ENCODE measurements at regions not wholly inside any gene's neighbourhood (a gene's known extent, or its start where the extent isn't known, plus 50 kb on each side); places are given as distances from the start of the nearest gene placed in this dataset.

DNA sequence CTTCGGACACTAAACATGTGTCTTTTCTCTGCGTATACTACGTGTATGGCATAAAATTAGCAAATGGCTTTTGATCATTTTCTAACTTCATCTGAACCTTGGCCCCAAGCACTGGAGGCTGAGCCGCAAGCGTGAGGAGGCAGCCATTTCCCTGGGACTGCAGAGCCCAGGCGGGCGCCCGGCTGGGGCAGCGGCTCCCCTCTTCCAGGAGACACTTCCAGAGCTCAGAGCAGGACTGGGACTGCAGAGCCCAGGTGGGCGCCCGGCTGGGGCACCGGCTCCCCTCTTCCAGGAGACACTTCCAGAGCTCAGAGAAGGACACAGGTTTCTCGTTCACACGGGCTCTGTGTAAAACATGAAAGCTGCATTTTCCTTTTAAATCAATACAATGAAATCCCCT lies 484.1 kb upstream of the SALL3 start (continued):
- TF ChIP-seq, protein P1, sequence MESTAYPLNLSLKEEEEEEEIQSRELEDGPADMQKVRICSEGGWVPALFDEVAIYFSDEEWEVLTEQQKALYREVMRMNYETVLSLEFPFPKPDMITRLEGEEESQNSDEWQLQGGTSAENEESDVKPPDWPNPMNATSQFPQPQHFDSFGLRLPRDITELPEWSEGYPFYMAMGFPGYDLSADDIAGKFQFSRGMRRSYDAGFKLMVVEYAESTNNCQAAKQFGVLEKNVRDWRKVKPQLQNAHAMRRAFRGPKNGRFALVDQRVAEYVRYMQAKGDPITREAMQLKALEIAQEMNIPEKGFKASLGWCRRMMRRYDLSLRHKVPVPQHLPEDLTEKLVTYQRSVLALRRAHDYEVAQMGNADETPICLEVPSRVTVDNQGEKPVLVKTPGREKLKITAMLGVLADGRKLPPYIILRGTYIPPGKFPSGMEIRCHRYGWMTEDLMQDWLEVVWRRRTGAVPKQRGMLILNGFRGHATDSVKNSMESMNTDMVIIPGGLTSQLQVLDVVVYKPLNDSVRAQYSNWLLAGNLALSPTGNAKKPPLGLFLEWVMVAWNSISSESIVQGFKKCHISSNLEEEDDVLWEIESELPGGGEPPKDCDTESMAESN (CRISPR knock-in tag; conservative IDR thresholded peaks at IDR 0.05) = no peak
- TF ChIP-seq RFXANK (CRISPR knock-in tag; IDR thresholded peaks at IDR 0.05) (no peak), SMAD9 (CRISPR knock-in tag; IDR thresholded peaks at IDR 0.05) (no peak), EZH2 (conservative IDR thresholded peaks at IDR 0.05; ENCODE audit: low read depth, low read length) (no peak), MED1 (CRISPR knock-in tag; IDR thresholded peaks at IDR 0.05) (no peak)
- TF ChIP-seq, protein P2, sequence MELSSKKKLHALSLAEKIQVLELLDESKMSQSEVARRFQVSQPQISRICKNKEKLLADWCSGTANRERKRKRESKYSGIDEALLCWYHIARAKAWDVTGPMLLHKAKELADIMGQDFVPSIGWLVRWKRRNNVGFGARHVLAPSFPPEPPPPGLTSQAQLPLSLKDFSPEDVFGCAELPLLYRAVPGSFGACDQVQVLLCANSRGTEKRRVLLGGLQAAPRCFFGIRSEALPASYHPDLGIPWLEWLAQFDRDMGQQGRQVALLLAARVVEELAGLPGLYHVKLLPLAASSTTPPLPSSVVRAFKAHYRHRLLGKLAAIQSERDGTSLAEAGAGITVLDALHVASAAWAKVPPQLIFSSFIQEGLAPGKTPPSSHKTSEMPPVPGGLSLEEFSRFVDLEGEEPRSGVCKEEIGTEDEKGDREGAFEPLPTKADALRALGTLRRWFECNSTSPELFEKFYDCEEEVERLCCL (CRISPR knock-in tag; IDR thresholded peaks at IDR 0.05; ENCODE audit: borderline replicate concordance) = no peak

DNA sequence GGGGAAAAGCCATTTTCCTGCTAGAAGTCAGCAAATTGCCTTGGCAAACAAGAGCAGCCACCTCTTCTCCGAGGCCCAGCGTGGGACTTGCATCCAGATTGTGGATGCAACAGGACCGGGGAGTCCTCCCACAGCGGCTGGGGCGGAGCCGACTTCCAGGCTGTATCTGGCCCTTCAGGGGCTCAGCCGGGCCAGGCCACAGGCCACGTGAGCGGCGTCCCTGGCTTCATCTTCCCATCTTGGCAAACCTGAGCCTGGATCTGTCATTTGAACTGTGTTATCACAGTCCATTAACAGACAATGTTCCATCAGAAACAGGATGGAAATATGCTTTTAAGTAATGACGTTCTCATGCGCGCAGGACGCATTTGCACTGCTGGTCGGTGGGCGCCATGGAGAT lies 483.5 kb upstream of the SALL3 start:
- intact Hi-C loops (cut with micrococcal nuclease; ENCODE audit: unreplicated experiment) (no loop called here), in situ Hi-C loops (cut with HindIII; ENCODE audit: extremely low pct_ligation_motif_present, low pct_unique_long_range_greater_than_20kb) (no loop called here)
- DNase-seq (ENCODE audit: low spot score) (no peak), ATAC-seq (no peak), FAIRE-seq (no peak)
- no peak overlapping the region for H3K4me2 ChIP-seq (ENCODE audit: low read depth, low read length)
- no peak overlapping the region for H2AFZ ChIP-seq (ENCODE audit: low read length)
- no peak overlapping the region for H3K27ac ChIP-seq (ENCODE audit: extremely low read length, insufficient read depth, low read length)
- 50% methylated on average over 12 of the region's 16 CpGs for WGBS (ENCODE audit: low lambda C conversion rate)
- no TSS peak for BruUV-seq (replicated peaks)
- H3K9ac ChIP-seq (ENCODE audit: insufficient read depth, low read depth, low read length) = no peak overlapping the region
- no peaks in the 10 kb centered on the region for H3K4me1 ChIP-seq (ENCODE audit: insufficient read depth, low read length)
- peaks cover 0 to 6% of the 10 kb centered on the region in 2 experiments; a peak in 1 of 5 replicates for H3K27me3 ChIP-seq (ENCODE audit: control insufficient read depth in 1 of 2, insufficient read depth in 2 of 2, low read length in 2 of 2)
- H3K4me3 ChIP-seq (replicated peaks in 1 of 3; ENCODE audit: insufficient read depth in 1 of 3, low read depth in 2 of 3, low read length in 3 of 3) = no peak overlapping the region
- CTCF ChIA-PET (ENCODE audit: low intra/inter-chr PET ratio, low total read pairs) = no interaction called here
- no peaks in the 10 kb centered on the region for H3K36me3 ChIP-seq (replicated peaks in 1 of 2; ENCODE audit: control insufficient read depth in 1 of 2, insufficient read depth in 2 of 2, low read length in 2 of 2)
- POLR2A ChIA-PET = no interaction called here
- no peaks in the 10 kb centered on the region for H4K20me1 ChIP-seq (ENCODE audit: insufficient read depth, low read length)
- H3K79me2 ChIP-seq (ENCODE audit: insufficient read depth, low read length) = no peaks in the 10 kb centered on the region
- peaks cover 17% of the 10 kb centered on the region for H3K9me3 ChIP-seq (ENCODE audit: low read length)
- TF ChIP-seq ZNF24 (IDR thresholded peaks at IDR 0.05) (no peak), SP1 (IDR thresholded peaks at IDR 0.05) (no peak), SP1 (CRISPR knock-in tag; IDR thresholded peaks at IDR 0.05) (no peak), KLF15 (CRISPR knock-in tag; IDR thresholded peaks at IDR 0.05; ENCODE audit: borderline replicate concordance) (no peak), ZSCAN12 (CRISPR knock-in tag; IDR thresholded peaks at IDR 0.05) (no peak), ZNF225 (CRISPR knock-in tag; IDR thresholded peaks at IDR 0.05) (no peak), ZNF484 (CRISPR knock-in tag; IDR thresholded peaks at IDR 0.05; ENCODE audit: borderline replicate concordance, low read depth) (no peak), ADNP (CRISPR knock-in tag; IDR thresholded peaks at IDR 0.05) (no peak), ZNF326 (CRISPR knock-in tag; IDR thresholded peaks at IDR 0.05; ENCODE audit: borderline replicate concordance) (no peak), RARA (CRISPR knock-in tag; IDR thresholded peaks at IDR 0.05) (no peak), RBAK (CRISPR knock-in tag; IDR thresholded peaks at IDR 0.05) (no peak)
- TF ChIP-seq, protein P3, sequence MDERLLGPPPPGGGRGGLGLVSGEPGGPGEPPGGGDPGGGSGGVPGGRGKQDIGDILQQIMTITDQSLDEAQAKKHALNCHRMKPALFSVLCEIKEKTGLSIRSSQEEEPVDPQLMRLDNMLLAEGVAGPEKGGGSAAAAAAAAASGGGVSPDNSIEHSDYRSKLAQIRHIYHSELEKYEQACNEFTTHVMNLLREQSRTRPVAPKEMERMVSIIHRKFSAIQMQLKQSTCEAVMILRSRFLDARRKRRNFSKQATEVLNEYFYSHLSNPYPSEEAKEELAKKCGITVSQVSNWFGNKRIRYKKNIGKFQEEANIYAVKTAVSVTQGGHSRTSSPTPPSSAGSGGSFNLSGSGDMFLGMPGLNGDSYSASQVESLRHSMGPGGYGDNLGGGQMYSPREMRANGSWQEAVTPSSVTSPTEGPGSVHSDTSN (CRISPR knock-in tag; IDR thresholded peaks at IDR 0.05) = no peak
- TF ChIP-seq, protein P4, sequence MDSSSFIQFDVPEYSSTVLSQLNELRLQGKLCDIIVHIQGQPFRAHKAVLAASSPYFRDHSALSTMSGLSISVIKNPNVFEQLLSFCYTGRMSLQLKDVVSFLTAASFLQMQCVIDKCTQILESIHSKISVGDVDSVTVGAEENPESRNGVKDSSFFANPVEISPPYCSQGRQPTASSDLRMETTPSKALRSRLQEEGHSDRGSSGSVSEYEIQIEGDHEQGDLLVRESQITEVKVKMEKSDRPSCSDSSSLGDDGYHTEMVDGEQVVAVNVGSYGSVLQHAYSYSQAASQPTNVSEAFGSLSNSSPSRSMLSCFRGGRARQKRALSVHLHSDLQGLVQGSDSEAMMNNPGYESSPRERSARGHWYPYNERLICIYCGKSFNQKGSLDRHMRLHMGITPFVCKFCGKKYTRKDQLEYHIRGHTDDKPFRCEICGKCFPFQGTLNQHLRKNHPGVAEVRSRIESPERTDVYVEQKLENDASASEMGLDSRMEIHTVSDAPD (CRISPR knock-in tag; IDR thresholded peaks at IDR 0.05) = no peak
- TF ChIP-seq, protein P5, sequence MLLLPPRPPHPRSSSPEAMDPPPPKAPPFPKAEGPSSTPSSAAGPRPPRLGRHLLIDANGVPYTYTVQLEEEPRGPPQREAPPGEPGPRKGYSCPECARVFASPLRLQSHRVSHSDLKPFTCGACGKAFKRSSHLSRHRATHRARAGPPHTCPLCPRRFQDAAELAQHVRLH (CRISPR knock-in tag; IDR thresholded peaks at IDR 0.05; ENCODE audit: borderline replicate concordance, low read depth) = no peak

Data from HepG2 (cell line).